ENCODE measurements at regions not wholly inside any gene's neighbourhood (a gene's known extent, or its start where the extent isn't known, plus 50 kb on each side); places are given as distances from the start of the nearest gene placed in this dataset.

GRCh38 chr4:12105519-12105918, 676.8 kb upstream of the HS3ST1 start:
- TF ChIP-seq CTCF (conservative IDR thresholded peaks at IDR 0.05) (no peak), EZH2 (IDR thresholded peaks at IDR 0.05; ENCODE audit: low read depth) (no peak)

Data from PC-9 (cell line).